ENCODE measurements at regions not wholly inside any gene's neighbourhood (a gene's known extent, or its start where the extent isn't known, plus 50 kb on each side); places are given as distances from the start of the nearest gene placed in this dataset.

- H3K79me2 ChIP-seq (ENCODE audit: control insufficient read depth, insufficient read depth, low read length) = no peaks in the 10 kb centered on the region
- CTCF ChIA-PET = no interaction called here
- H3K9me3 ChIP-seq (replicated peaks; ENCODE audit: control insufficient read depth, insufficient read depth, low read length) = no peaks in the 10 kb centered on the region
- H3K4me3 ChIP-seq (replicated peaks in 1 of 3; ENCODE audit: insufficient read depth in 1 of 3, low read depth in 1 of 3, low read length in 3 of 3) = no peak overlapping the region
- no peak overlapping the region for H3K27ac ChIP-seq (ENCODE audit: insufficient read depth, low read depth, low read length)
- DNase-seq (ENCODE audit: low read depth, low spot score) (no peak), FAIRE-seq (no peak)
- TF ChIP-seq POLR2A (IDR thresholded peaks at IDR 0.05; ENCODE audit: low read depth, low read length) (no peak), FOS (IDR thresholded peaks at IDR 0.05; ENCODE audit: borderline replicate concordance, insufficient read depth, low read length) (no peak)
- TF ChIP-seq, protein P1, sequence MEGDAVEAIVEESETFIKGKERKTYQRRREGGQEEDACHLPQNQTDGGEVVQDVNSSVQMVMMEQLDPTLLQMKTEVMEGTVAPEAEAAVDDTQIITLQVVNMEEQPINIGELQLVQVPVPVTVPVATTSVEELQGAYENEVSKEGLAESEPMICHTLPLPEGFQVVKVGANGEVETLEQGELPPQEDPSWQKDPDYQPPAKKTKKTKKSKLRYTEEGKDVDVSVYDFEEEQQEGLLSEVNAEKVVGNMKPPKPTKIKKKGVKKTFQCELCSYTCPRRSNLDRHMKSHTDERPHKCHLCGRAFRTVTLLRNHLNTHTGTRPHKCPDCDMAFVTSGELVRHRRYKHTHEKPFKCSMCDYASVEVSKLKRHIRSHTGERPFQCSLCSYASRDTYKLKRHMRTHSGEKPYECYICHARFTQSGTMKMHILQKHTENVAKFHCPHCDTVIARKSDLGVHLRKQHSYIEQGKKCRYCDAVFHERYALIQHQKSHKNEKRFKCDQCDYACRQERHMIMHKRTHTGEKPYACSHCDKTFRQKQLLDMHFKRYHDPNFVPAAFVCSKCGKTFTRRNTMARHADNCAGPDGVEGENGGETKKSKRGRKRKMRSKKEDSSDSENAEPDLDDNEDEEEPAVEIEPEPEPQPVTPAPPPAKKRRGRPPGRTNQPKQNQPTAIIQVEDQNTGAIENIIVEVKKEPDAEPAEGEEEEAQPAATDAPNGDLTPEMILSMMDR (IDR thresholded peaks at IDR 0.05; ENCODE audit: extremely low read depth in 1 of 2, insufficient read depth in 1 of 2, low read depth in 1 of 2, low read length in 2 of 2) = no peak
- BruUV-seq (replicated peaks) = no TSS peak
- intact Hi-C loops (cut with micrococcal nuclease) (no loop called here), dilution Hi-C loops (cut with MboI; ENCODE audit: extremely low pct_ligation_motif_present, low sequenced_read_pairs) (no loop called here)
- no peak overlapping the region for H3K4me2 ChIP-seq (ENCODE audit: insufficient read depth, low read length)
- no peak overlapping the region for H2AFZ ChIP-seq (ENCODE audit: low read depth, low read length)
- H3K9me1 ChIP-seq (replicated peaks; ENCODE audit: control insufficient read depth, extremely low read depth, insufficient read depth, low read length) = no peaks in the 10 kb centered on the region
- H3K36me3 ChIP-seq (ENCODE audit: control insufficient read depth in 2 of 2, extremely low read depth in 1 of 2, insufficient read depth in 2 of 2, low read length in 2 of 2) = no peaks in the 10 kb centered on the region
- POLR2A ChIA-PET = no interaction called here
- no peak overlapping the region for H3K9ac ChIP-seq (replicated peaks; ENCODE audit: extremely low read depth, insufficient read depth, low read length)
- no peaks in the 10 kb centered on the region for H4K20me1 ChIP-seq (replicated peaks; ENCODE audit: control insufficient read depth, extremely low read depth, insufficient read depth, low read length)
- peaks cover 0 to 3% of the 10 kb centered on the region in 2 experiments for H3K27me3 ChIP-seq (ENCODE audit: control insufficient read depth in 2 of 2, insufficient read depth in 2 of 2, low read length in 2 of 2)
- no peaks in the 10 kb centered on the region for H3K4me1 ChIP-seq (ENCODE audit: control insufficient read depth, extremely low read depth, insufficient read depth, low read length)
These were observed 270.9 kb upstream of the NBEA start for GRCh38 chr13:34671137-34671536.

DNA sequence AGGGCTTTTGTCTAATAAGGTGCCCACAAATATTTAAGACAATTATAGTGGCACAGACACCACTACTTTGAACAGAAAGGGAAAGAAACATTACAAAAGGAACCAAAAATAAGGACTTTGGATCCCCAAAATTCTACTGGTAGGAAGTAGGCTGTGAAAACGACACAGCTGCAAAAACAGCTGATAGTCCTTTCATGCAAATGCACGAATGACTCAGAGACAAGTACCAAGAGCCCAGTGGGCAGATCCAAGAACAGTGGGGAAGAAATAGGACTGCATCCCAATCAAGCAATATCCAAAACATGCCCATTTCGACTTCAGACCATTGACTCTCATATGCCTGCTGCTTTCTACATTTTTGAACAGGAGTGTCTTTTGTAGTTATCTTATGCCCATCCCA lies 269.4 kb upstream of the NBEA start:
- H3K27me3 ChIP-seq (ENCODE audit: control insufficient read depth in 2 of 2, insufficient read depth in 2 of 2, low read length in 2 of 2) = peaks cover 0 to 3% of the 10 kb centered on the region in 2 experiments
- dilution Hi-C loops (cut with MboI; ENCODE audit: extremely low pct_ligation_motif_present, low sequenced_read_pairs) (no loop called here), intact Hi-C loops (cut with micrococcal nuclease) (no loop called here)
- POLR2A ChIA-PET = no interaction called here
- no peak overlapping the region for H2AFZ ChIP-seq (ENCODE audit: low read depth, low read length)
- FAIRE-seq (no peak), DNase-seq (ENCODE audit: low read depth, low spot score) (no peak)
- no peaks in the 10 kb centered on the region for H4K20me1 ChIP-seq (replicated peaks; ENCODE audit: control insufficient read depth, extremely low read depth, insufficient read depth, low read length)
- H3K9me1 ChIP-seq (replicated peaks; ENCODE audit: control insufficient read depth, extremely low read depth, insufficient read depth, low read length) = no peaks in the 10 kb centered on the region
- no TSS peak for BruUV-seq (replicated peaks)
- H3K4me2 ChIP-seq (ENCODE audit: insufficient read depth, low read length) = no peak overlapping the region
- no peaks in the 10 kb centered on the region for H3K79me2 ChIP-seq (ENCODE audit: control insufficient read depth, insufficient read depth, low read length)
- CTCF ChIA-PET = interaction anchor here (1.1 to 1.3 kb wide), 2 partner anchors 27 to 87 kb away, joined by 3 read pairs; no protein-coding TSS in a partner anchor
- no peaks in the 10 kb centered on the region for H3K4me1 ChIP-seq (ENCODE audit: control insufficient read depth, extremely low read depth, insufficient read depth, low read length)
- H3K9ac ChIP-seq (replicated peaks; ENCODE audit: extremely low read depth, insufficient read depth, low read length) = no peak overlapping the region
- no peaks in the 10 kb centered on the region for H3K36me3 ChIP-seq (ENCODE audit: control insufficient read depth in 2 of 2, extremely low read depth in 1 of 2, insufficient read depth in 2 of 2, low read length in 2 of 2)
- no peaks in the 10 kb centered on the region for H3K9me3 ChIP-seq (replicated peaks; ENCODE audit: control insufficient read depth, insufficient read depth, low read length)
- no peak for TF ChIP-seq EZH2 (IDR thresholded peaks at IDR 0.05; ENCODE audit: borderline replicate concordance, low read depth, low read length, severe bottlenecking)
- TF ChIP-seq POLR2A (IDR thresholded peaks at IDR 0.05; ENCODE audit: low read depth, low read length) = no peak
- TF ChIP-seq GATA2 (IDR thresholded peaks at IDR 0.05; ENCODE audit: insufficient read depth, insufficient read length, low read depth, low read length) = no peak
- no peak overlapping the region for H3K4me3 ChIP-seq (replicated peaks in 1 of 3; ENCODE audit: insufficient read depth in 1 of 3, low read depth in 1 of 3, low read length in 3 of 3)
- H3K27ac ChIP-seq (ENCODE audit: insufficient read depth, low read depth, low read length) = no peak overlapping the region
